ENCODE measurements at regions not wholly inside any gene's neighbourhood (a gene's known extent, or its start where the extent isn't known, plus 50 kb on each side); places are given as distances from the start of the nearest gene placed in this dataset.
"Not testable (repeated sequence)": the region's sequence is repeated elsewhere in the genome, so short reads cannot be mapped to it uniquely, and the experiment has no call there.

GRCh38 chr6:168841609-168842278 is 400.8 kb downstream of the SMOC2 start:
- no peaks in the 10 kb centered on the region for H3K27me3 Mint-ChIP-seq
- no peak overlapping the region for H3K27ac Mint-ChIP-seq
- no peaks in the 10 kb centered on the region for H3K4me1 Mint-ChIP-seq
- DNase-seq (no peak), ATAC-seq (no peak)
- H3K9me3 Mint-ChIP-seq: no peaks in the 10 kb centered on the region
- H3K36me3 Mint-ChIP-seq (ENCODE audit: low read depth): no peaks in the 10 kb centered on the region
- H3K4me3 Mint-ChIP-seq: no peak overlapping the region

GRCh38 chr6:168840932-168841331 is 399.9 kb downstream of the SMOC2 start:
- H3K27me3 Mint-ChIP-seq; DNase-seq; H3K9me3 Mint-ChIP-seq; H3K27ac Mint-ChIP-seq; H3K4me3 Mint-ChIP-seq; ATAC-seq; H3K36me3 Mint-ChIP-seq (ENCODE audit: low read depth); H3K4me1 Mint-ChIP-seq: not testable (repeated sequence)

- H3K4me3 Mint-ChIP-seq; DNase-seq; H3K27ac Mint-ChIP-seq; H3K36me3 Mint-ChIP-seq (ENCODE audit: low read depth); H3K27me3 Mint-ChIP-seq; ATAC-seq; H3K4me1 Mint-ChIP-seq; H3K9me3 Mint-ChIP-seq: not testable (repeated sequence)
These were observed 399.3 kb downstream of the SMOC2 start for GRCh38 chr6:168840299-168840698.

GRCh38 chr6:168838037-168838399 is 397.0 kb downstream of the SMOC2 start:
- Mint-ChIP-seq H3K4me3 (no peak overlapping the region), H3K9me3 (no peaks in the 10 kb centered on the region), H3K27ac (no peak overlapping the region), H3K4me1 (no peaks in the 10 kb centered on the region), H3K36me3 (ENCODE audit: low read depth) (no peaks in the 10 kb centered on the region), H3K27me3 (peaks cover 8% of the 10 kb centered on the region)
- ATAC-seq: no peak
- DNase-seq: no peak

- no peaks in the 10 kb centered on the region for H3K4me1 Mint-ChIP-seq
These were observed 396.5 kb downstream of the SMOC2 start for GRCh38 chr6:168837254-168838036.

GRCh38 chr6:168835991-168836390 is 395.0 kb downstream of the SMOC2 start:
- Mint-ChIP-seq H3K4me3 (no peak overlapping the region), H3K27me3 (peaks cover 8% of the 10 kb centered on the region), H3K36me3 (ENCODE audit: low read depth) (no peaks in the 10 kb centered on the region), H3K9me3 (no peaks in the 10 kb centered on the region), H3K27ac (no peak overlapping the region), H3K4me1 (no peaks in the 10 kb centered on the region)
- ATAC-seq (no peak), DNase-seq (no peak)

More at GRCh38 chr6:168837254-168838036, 396.5 kb downstream of the SMOC2 start:
- peaks cover 8% of the 10 kb centered on the region for H3K27me3 Mint-ChIP-seq
- DNase-seq (no peak), ATAC-seq (no peak)
- H3K36me3 Mint-ChIP-seq (ENCODE audit: low read depth): no peaks in the 10 kb centered on the region
- H3K27ac Mint-ChIP-seq: no peak overlapping the region
- no peak overlapping the region for H3K4me3 Mint-ChIP-seq
- H3K9me3 Mint-ChIP-seq: no peaks in the 10 kb centered on the region

GRCh38 chr6:168834801-168835200 is 393.8 kb downstream of the SMOC2 start:
- Mint-ChIP-seq H3K9me3 (no peaks in the 10 kb centered on the region), H3K36me3 (ENCODE audit: low read depth) (no peaks in the 10 kb centered on the region), H3K27me3 (peaks cover 8% of the 10 kb centered on the region), H3K27ac (no peak overlapping the region), H3K4me3 (no peak overlapping the region), H3K4me1 (no peaks in the 10 kb centered on the region)
- DNase-seq (no peak), ATAC-seq (no peak)

GRCh38 chr6:168834042-168834587 is 393.1 kb downstream of the SMOC2 start:
- ATAC-seq (no peak), DNase-seq (no peak)
- H3K4me1 Mint-ChIP-seq: no peaks in the 10 kb centered on the region
- no peaks in the 10 kb centered on the region for H3K36me3 Mint-ChIP-seq (ENCODE audit: low read depth)
- no peak overlapping the region for H3K4me3 Mint-ChIP-seq
- H3K9me3 Mint-ChIP-seq: no peaks in the 10 kb centered on the region
- peaks cover 8% of the 10 kb centered on the region for H3K27me3 Mint-ChIP-seq
- H3K27ac Mint-ChIP-seq: no peak overlapping the region

GRCh38 chr6:168828800-168829199 is 387.8 kb downstream of the SMOC2 start:
- H3K4me1 Mint-ChIP-seq: no peaks in the 10 kb centered on the region
- no peak overlapping the region for H3K27ac Mint-ChIP-seq
- DNase-seq (no peak), ATAC-seq (no peak)
- H3K27me3 Mint-ChIP-seq: no peaks in the 10 kb centered on the region
- H3K4me3 Mint-ChIP-seq: no peak overlapping the region
- no peaks in the 10 kb centered on the region for H3K36me3 Mint-ChIP-seq (ENCODE audit: low read depth)
- H3K9me3 Mint-ChIP-seq: no peaks in the 10 kb centered on the region

- Mint-ChIP-seq H3K27ac (no peak overlapping the region), H3K4me1 (no peaks in the 10 kb centered on the region), H3K4me3 (no peak overlapping the region), H3K27me3 (no peaks in the 10 kb centered on the region), H3K9me3 (peaks cover 3% of the 10 kb centered on the region), H3K36me3 (ENCODE audit: low read depth) (no peaks in the 10 kb centered on the region)
- no peak for ATAC-seq
- DNase-seq: no peak
These were observed 387.1 kb downstream of the SMOC2 start for GRCh38 chr6:168828035-168828434.

GRCh38 chr6:168827586-168827871 is 386.5 kb downstream of the SMOC2 start:
- Mint-ChIP-seq H3K36me3 (ENCODE audit: low read depth) (no peaks in the 10 kb centered on the region), H3K27ac (no peak overlapping the region), H3K4me3 (no peak overlapping the region), H3K9me3 (peaks cover 3% of the 10 kb centered on the region), H3K4me1 (no peaks in the 10 kb centered on the region), H3K27me3 (no peaks in the 10 kb centered on the region)
- no peak for ATAC-seq
- DNase-seq: no peak

- Mint-ChIP-seq H3K4me1 (no peaks in the 10 kb centered on the region), H3K27ac (no peak overlapping the region), H3K27me3 (no peaks in the 10 kb centered on the region), H3K4me3 (no peak overlapping the region), H3K36me3 (ENCODE audit: low read depth) (no peaks in the 10 kb centered on the region), H3K9me3 (peaks cover 3% of the 10 kb centered on the region)
- DNase-seq: no peak
- ATAC-seq: no peak
These were observed 386.0 kb downstream of the SMOC2 start for GRCh38 chr6:168826726-168827585.

- ATAC-seq (no peak), DNase-seq (no peak)
- Mint-ChIP-seq H3K36me3 (ENCODE audit: low read depth) (no peaks in the 10 kb centered on the region), H3K27ac (no peak overlapping the region), H3K4me1 (no peaks in the 10 kb centered on the region), H3K4me3 (no peak overlapping the region), H3K9me3 (peaks cover 3% of the 10 kb centered on the region), H3K27me3 (no peaks in the 10 kb centered on the region)
These were observed 385.1 kb downstream of the SMOC2 start for GRCh38 chr6:168826078-168826390.

- ATAC-seq: no peak
These were observed 384.5 kb downstream of the SMOC2 start for GRCh38 chr6:168825226-168826077.

More at GRCh38 chr6:168825226-168826077, 384.5 kb downstream of the SMOC2 start:
- Mint-ChIP-seq H3K27ac (no peak overlapping the region), H3K27me3 (no peaks in the 10 kb centered on the region), H3K4me1 (no peaks in the 10 kb centered on the region), H3K36me3 (ENCODE audit: low read depth) (no peaks in the 10 kb centered on the region), H3K9me3 (peaks cover 3% of the 10 kb centered on the region), H3K4me3 (no peak overlapping the region)
- DNase-seq: no peak
